Gastroesophageal sphincter (tissue), 3 donors: ENCODE measurements at regions not wholly inside any gene's neighbourhood (a gene's known extent, or its start where the extent isn't known, plus 50 kb on each side); places are given as distances from the start of the nearest gene placed in this dataset.

Source experiments
- POLR2A ChIP-seq, 2 donors: fragments of 450-650 bp; IDR thresholded peaks; one replicate each; pipeline ENCODE4 v1.6.1; 2017; ENCODE audit warnings: antibody characterized with exemption in 2 of 2, mild to moderate bottlenecking in 2 of 2, moderate library complexity in 1 of 2
- POLR2AphosphoS5 ChIP-seq: sonication (generic); formaldehyde crosslinking; IDR thresholded peaks from one replicate; pipeline ENCODE4 v1.6.1; 2017; ENCODE audit warnings: antibody characterized with exemption
- TF ChIP-seq, protein P1 (sequence below), 4 experiments: fragments of 200-600 bp in 2 of 4; fragments of 450-650 bp in 2 of 4; sonication (generic) in 1 of 4; IDR thresholded peaks; one replicate each; pipeline ENCODE4 v1.5.1; 2017 to 2019; ENCODE audit warnings: antibody characterized with exemption in 4 of 4, mild to moderate bottlenecking in 2 of 4, moderate library complexity in 2 of 4

DNA sequence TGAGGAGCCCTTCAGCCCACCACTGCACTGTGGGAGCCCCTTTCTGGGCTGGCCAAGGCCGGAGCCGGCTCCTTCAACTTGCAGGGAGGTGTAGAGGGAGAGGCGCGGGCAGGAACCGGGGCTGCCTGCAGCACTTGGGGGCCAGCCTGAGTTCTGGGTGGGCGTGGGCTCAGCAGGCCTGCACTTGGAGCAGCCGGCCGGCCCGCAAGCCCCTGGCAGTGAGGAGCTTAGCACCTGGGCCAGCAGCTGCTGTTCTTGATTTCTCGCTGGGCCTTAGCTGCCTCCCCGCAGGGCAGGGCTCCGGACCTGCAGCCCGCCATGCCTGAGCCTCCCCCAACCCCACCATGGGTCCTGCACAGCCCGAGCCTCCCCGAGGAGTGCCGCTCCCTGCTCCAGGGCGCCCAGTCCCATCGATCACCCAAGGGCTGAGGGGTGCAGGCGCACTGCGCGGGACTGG, 101.7 kb upstream of the ADGRB3 start:
- TF ChIP-seq, protein P1, sequence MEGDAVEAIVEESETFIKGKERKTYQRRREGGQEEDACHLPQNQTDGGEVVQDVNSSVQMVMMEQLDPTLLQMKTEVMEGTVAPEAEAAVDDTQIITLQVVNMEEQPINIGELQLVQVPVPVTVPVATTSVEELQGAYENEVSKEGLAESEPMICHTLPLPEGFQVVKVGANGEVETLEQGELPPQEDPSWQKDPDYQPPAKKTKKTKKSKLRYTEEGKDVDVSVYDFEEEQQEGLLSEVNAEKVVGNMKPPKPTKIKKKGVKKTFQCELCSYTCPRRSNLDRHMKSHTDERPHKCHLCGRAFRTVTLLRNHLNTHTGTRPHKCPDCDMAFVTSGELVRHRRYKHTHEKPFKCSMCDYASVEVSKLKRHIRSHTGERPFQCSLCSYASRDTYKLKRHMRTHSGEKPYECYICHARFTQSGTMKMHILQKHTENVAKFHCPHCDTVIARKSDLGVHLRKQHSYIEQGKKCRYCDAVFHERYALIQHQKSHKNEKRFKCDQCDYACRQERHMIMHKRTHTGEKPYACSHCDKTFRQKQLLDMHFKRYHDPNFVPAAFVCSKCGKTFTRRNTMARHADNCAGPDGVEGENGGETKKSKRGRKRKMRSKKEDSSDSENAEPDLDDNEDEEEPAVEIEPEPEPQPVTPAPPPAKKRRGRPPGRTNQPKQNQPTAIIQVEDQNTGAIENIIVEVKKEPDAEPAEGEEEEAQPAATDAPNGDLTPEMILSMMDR (IDR thresholded peaks at IDR 0.05) = no peak
- TF ChIP-seq POLR2AphosphoS5 (no peak), POLR2A (IDR thresholded peaks at IDR 0.05) (no peak)
